HG03457 (cell line): ENCODE measurements at regions not wholly inside any gene's neighbourhood (a gene's known extent, or its start where the extent isn't known, plus 50 kb on each side); places are given as distances from the start of the nearest gene placed in this dataset.

Source experiments
- ATAC-seq: cut with Tn5 transposase; IDR thresholded peaks from one replicate; pipeline ENCODE4 v1.9.1; 2021; ENCODE audit warnings: moderate number of reproducible peaks; ENCODE audit not compliant: unreplicated experiment

DNA sequence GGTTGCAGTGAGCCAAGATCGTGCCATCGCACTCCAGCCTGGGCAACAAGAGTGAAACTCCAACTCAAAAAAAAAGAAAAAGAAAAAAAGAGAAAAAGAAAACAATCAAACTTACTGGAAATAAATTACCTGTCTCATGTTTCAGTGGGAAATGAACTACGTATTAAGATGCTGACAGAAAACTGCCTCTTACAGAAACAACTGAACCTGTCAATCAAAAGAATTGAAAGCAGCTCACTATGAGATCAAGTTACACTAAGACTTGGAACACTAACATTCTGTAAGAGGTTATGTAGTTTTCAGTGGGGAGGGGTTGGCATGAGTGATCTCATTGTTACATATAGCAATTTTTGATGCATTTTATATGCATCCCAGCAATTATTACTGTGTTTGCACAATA, 64.4 kb upstream of the SPATA31E1 start:
- ATAC-seq = no peak

DNA sequence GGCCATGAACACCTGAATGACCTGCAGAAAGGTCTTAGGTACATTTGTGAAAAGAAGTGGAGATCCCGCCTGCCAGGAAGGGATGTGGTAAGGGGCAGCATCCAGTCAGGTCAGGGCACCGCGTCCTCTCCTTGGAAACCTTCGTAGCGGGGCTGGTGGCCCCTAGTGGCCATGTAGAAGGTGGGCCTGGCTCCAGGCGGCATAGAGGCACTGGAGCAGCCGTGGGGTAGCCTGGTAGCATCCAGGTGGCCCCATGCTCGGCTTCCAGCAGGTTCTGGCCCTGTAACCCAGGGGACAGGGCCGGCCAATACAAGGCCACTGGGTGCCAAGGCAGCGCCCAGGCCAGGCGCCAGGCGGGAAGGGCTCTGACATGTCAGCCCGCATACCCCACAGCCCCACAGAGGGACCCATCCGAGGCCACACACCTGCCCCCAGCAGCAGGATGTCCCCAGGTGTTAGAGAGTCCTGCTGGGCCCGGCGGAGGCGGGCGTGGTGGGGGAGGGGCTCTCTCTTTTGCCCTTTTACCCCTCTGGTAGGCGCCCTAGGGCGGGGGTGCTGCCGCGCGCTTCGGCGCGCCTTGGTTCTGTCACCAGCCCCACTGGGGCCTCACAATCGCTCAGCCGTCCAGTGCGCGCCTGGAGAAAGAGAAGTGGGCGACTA, 58.3 kb upstream of the SPATA31E1 start:
- no peak for ATAC-seq

DNA sequence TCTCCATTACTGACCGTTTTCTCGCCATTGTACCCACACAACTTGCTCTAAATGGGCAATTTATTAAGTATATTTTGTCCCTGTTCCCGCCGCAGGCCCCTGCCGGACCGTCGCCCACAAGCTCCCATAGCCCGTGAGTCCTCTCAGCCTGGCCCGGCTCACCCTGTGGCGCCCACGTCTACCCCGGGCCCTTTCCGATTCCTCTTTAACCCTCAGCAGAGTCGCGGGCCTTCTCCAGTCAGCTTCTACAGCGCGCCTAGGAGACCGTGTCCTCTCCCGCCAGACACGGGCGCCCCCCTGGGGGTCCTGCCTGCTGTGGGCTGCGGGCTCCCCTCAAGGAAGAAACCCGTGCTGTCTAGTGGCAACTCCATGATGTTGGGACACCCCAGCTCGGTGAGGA, 57.8 kb upstream of the SPATA31E1 start:
- ATAC-seq = no peak

DNA sequence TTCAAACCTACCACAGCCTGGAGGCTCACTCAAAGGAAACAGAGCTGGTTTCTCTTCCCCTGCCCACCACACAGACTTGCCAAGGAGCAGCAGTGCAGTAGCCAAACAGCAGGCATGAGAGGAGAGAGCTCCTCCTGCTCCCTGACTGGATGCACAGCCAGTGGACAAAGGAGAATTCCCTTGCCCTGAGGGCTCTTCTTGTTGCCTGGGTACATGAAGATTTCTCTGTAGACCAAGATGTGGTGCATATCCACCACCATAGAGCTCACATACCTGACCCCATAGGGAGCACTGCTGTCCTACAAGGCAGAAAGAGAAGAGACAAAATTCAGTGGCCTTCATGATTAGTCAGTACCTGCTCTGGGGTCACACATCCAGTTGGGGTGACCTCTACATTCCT, 56.3 kb upstream of the SPATA31E1 start:
- ATAC-seq = no peak

DNA sequence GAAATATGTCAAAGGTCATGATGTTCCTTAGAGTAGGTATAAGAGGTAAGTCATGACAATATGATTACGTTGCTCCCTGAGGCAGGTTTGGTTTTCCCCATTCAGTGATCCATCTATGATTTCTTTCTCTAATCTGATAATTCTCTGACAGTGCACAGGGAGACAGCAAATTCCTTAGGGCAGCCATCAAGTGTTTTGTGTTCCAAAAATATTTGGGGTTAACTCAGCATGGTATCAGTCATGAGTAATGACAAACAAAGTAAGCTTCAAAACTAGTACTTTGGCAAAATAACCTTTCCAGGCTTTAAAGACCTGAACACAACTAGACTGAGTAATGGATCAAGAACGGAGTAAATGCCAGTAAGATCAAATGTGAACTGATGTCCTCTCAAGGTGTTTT, 55.3 kb upstream of the SPATA31E1 start:
- no peak for ATAC-seq

DNA sequence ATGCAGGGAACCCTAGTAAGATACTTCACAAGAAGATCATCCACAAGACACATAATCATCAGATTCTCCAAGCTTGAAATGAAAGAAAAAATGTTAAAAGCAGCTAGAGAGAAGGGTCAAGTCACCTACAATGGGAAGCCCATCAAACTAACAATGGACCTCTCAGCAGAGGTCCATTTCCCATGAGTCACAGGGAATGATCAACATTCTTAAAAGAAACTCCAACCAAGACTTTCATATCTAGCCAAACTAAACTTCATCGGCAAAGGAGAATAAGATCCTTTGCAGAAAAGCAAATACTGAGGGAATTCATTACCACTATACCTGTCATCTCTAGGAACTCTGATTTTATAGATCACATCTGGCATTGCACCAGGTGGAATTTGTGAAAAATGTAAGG, 52.9 kb upstream of the SPATA31E1 start:
- no peak for ATAC-seq

DNA sequence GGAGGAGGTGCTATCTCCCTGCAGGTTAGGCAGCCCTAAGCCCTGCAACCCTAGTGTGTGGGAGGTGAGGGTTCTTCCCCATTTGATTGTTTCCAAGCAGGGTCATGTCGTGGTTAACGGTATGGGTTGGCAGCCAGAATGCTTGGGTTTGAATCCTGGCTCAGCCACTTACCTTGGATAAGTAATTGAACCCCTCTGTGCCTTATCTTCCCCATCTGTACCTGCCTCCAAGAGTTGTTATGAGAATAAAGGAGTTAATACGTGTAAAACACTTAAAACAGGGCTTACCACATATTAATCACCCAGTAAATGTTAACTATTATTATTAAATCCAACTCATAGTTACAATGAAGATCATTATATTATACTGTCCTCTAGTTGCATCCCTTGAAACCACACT, 52.2 kb upstream of the SPATA31E1 start:
- no peak for ATAC-seq

DNA sequence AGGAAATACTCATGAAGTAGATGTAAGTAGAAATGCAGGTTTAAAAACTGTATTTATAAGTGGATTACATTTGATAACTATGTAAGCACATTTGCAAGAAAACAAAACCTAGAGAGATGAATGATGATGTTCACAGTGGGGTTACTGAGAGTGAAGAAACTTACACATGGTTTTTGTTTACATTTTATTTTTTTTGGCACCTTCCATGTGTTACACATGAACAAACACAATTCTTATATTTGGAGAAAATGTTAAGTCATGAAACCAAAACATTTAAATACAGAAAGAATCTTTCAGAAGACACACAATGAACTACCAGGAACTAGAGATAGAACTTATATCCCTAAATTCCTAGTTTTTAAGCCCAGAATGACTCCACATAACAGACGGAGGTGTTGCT, 51.5 kb upstream of the SPATA31E1 start:
- no peak for ATAC-seq
